Loucy (cell line): ENCODE measurements at regions not wholly inside any gene's neighbourhood (a gene's known extent, or its start where the extent isn't known, plus 50 kb on each side); places are given as distances from the start of the nearest gene placed in this dataset.

Experiments
- H2AFZ ChIP-seq: fragments of 200-600 bp; sonication (generic); 2 replicates; pipeline ENCODE4 v1.6.0; 2016; ENCODE audit warnings: antibody characterized with exemption, mild to moderate bottlenecking, low read length, moderate library complexity
- H3F3A ChIP-seq: fragments of 200-600 bp; 2 replicates; pipeline ENCODE4 v1.6.0; 2016; ENCODE audit warnings: antibody characterized with exemption, low read depth, mild to moderate bottlenecking
- H3K27me3 ChIP-seq: fragments of 200-600 bp; sonication (generic); 2 replicates; pipeline ENCODE4 v1.6.1; 2014; ENCODE audit warnings: low read length, mild to moderate bottlenecking; ENCODE audit not compliant: insufficient read depth, poor library complexity, severe bottlenecking
- H3K36me3 ChIP-seq: fragments of 200-600 bp; sonication (generic); 2 replicates; pipeline ENCODE4 v1.6.1; 2016; ENCODE audit warnings: low read length; ENCODE audit not compliant: insufficient read depth
- H3K4me1 ChIP-seq: fragments of 200-600 bp; sonication (generic); 2 replicates; pipeline ENCODE4 v1.5.1; 2014; ENCODE audit warnings: low read length, mild to moderate bottlenecking; ENCODE audit not compliant: insufficient read depth, poor library complexity, severe bottlenecking
- H3K4me2 ChIP-seq: fragments of 200-600 bp; sonication (generic); 2 replicates; pipeline ENCODE4 v1.6.0; 2014; ENCODE audit warnings: antibody characterized with exemption, low read length, low read depth, mild to moderate bottlenecking; ENCODE audit not compliant: poor library complexity, severe bottlenecking
- H3K4me3 ChIP-seq: fragments of 200-600 bp; sonication (generic); 2 replicates; pipeline ENCODE4 v1.5.1; 2014; ENCODE audit warnings: low read length, mild to moderate bottlenecking, mixed read lengths; ENCODE audit not compliant: poor library complexity, severe bottlenecking
- H3K79me2 ChIP-seq: fragments of 200-600 bp; sonication (generic); 2 replicates; pipeline ENCODE4 v1.6.1; 2014; ENCODE audit warnings: low read length; ENCODE audit not compliant: insufficient read depth
- H3K9ac ChIP-seq: fragments of 200-600 bp; sonication (generic); 2 replicates; pipeline ENCODE4 v1.6.0; 2014; ENCODE audit warnings: mild to moderate bottlenecking, low read depth, low read length, moderate library complexity; ENCODE audit not compliant: poor library complexity, severe bottlenecking
- H3K9me2 ChIP-seq: fragments of 200-600 bp; sonication (generic); replicated peaks from 2 replicates; pipeline ENCODE4 v1.6.1; 2016; ENCODE audit warnings: low read depth, low read length, mixed read lengths
- H3K9me3 ChIP-seq: fragments of 200-600 bp; sonication (generic); 2 replicates; pipeline ENCODE4 v1.6.1; 2014; ENCODE audit warnings: mild to moderate bottlenecking, antibody characterized with exemption, low read length, low read depth; ENCODE audit not compliant: insufficient read depth
- H4K20me1 ChIP-seq: fragments of 200-600 bp; sonication (generic); 2 replicates; pipeline ENCODE4 v1.6.0; 2014; ENCODE audit warnings: antibody characterized with exemption, low read length, mild to moderate bottlenecking; ENCODE audit not compliant: insufficient read depth, poor library complexity, severe bottlenecking
- CTCF ChIP-seq: fragments of 200-600 bp; sonication (generic); conservative IDR thresholded peaks from 2 replicates; pipeline ENCODE4 v1.5.1; 2014; ENCODE audit warnings: mild to moderate bottlenecking, antibody characterized with exemption, low read length
- EZH2phosphoT487 ChIP-seq: fragments of 200-600 bp; IDR thresholded peaks from 2 replicates; pipeline ENCODE4 v1.6.1; 2018; ENCODE audit warnings: antibody characterized with exemption, mild to moderate bottlenecking, moderate library complexity, borderline replicate concordance

- TF ChIP-seq EZH2phosphoT487 (no peak), CTCF (no peak)
- Histone ChIP-seq H3K4me3 (no peak overlapping the region), H3K9ac (no peak overlapping the region), H3K27me3 (no peaks in the 10 kb centered on the region), H3K4me1 (no peaks in the 10 kb centered on the region), H3K4me2 (no peak overlapping the region), H3K9me3 (no peaks in the 10 kb centered on the region), H4K20me1 (no peaks in the 10 kb centered on the region), H3K79me2 (no peaks in the 10 kb centered on the region), H2AFZ (no peak overlapping the region), H3F3A (no peaks in the 10 kb centered on the region), H3K36me3 (no peaks in the 10 kb centered on the region), H3K9me2 (no peaks in the 10 kb centered on the region)
These were observed 283.1 kb downstream of the ELAVL2 start for GRCh38 chr9:23542927-23543326.

- Histone ChIP-seq H3K36me3 (no peaks in the 10 kb centered on the region), H3K79me2 (no peaks in the 10 kb centered on the region), H3K9ac (no peak overlapping the region)
These were observed 282.6 kb downstream of the ELAVL2 start for GRCh38 chr9:23543419-23543818.

GRCh38 chr9:23545728-23546127, 280.3 kb downstream of the ELAVL2 start:
- no peaks in the 10 kb centered on the region for H3K4me1 ChIP-seq
- no peaks in the 10 kb centered on the region for H3F3A ChIP-seq

More at GRCh38 chr9:23543419-23543818, 282.6 kb downstream of the ELAVL2 start:
- no peak overlapping the region for H3K4me3 ChIP-seq
- no peaks in the 10 kb centered on the region for H3F3A ChIP-seq
- no peaks in the 10 kb centered on the region for H3K27me3 ChIP-seq
- no peak overlapping the region for H3K4me2 ChIP-seq
- H4K20me1 ChIP-seq, result no peaks in the 10 kb centered on the region
- H2AFZ ChIP-seq, result no peak overlapping the region
- no peaks in the 10 kb centered on the region for H3K4me1 ChIP-seq
- no peaks in the 10 kb centered on the region for H3K9me2 ChIP-seq
- no peaks in the 10 kb centered on the region for H3K9me3 ChIP-seq
- no peak for TF ChIP-seq CTCF
- no peak for TF ChIP-seq EZH2phosphoT487

More at GRCh38 chr9:23545728-23546127, 280.3 kb downstream of the ELAVL2 start:
- Histone ChIP-seq H3K9me3 (no peaks in the 10 kb centered on the region; the same call in 1 of the 2 replicates), H3K36me3 (no peaks in the 10 kb centered on the region), H3K79me2 (no peaks in the 10 kb centered on the region), H3K4me3 (no peak overlapping the region), H3K9ac (no peak overlapping the region), H3K4me2 (no peak overlapping the region), H4K20me1 (no peaks in the 10 kb centered on the region), H3K27me3 (no peaks in the 10 kb centered on the region), H3K9me2 (no peaks in the 10 kb centered on the region), H2AFZ (no peak overlapping the region)
- TF ChIP-seq CTCF (no peak), EZH2phosphoT487 (no peak)
